Transverse colon (tissue), 4 donors: ENCODE measurements at regions not wholly inside any gene's neighbourhood (a gene's known extent, or its start where the extent isn't known, plus 50 kb on each side); places are given as distances from the start of the nearest gene placed in this dataset.

Experiments used
- DNase-seq: peaks from one replicate; pipeline ENCODE4 v3.0.0-alpha.2; 2019
- H3K27ac ChIP-seq, 4 donors: fragments of 200-600 bp; sonication (generic); 2 replicates each; pipeline ENCODE4 v1.5.1; 2016 to 2018; ENCODE audit warnings: inconsistent platforms in 4 of 4
- H3K27me3 ChIP-seq: fragments of 200-600 bp; sonication (generic); 2 replicates; pipeline ENCODE4 v1.5.1; 2017; ENCODE audit warnings: inconsistent platforms
- H3K36me3 ChIP-seq, 4 donors: fragments of 200-600 bp; sonication (generic); 2 replicates each; pipeline ENCODE4 v1.5.1; 2017 to 2019; ENCODE audit warnings: inconsistent platforms in 4 of 4
- H3K4me1 ChIP-seq, 4 donors: fragments of 200-600 bp; sonication (generic); 2 replicates each; pipeline ENCODE4 v1.5.1; 2017 to 2020; ENCODE audit warnings: inconsistent platforms in 4 of 4
- H3K4me3 ChIP-seq, 4 donors: fragments of 200-600 bp; sonication (generic); 1 replicate in 1 of 4; 2 replicates in 3 of 4; pipeline versions ENCODE4 v1.5.1 to v1.6.1; 2017 to 2019; ENCODE audit warnings: inconsistent platforms in 4 of 4
- H3K9me3 ChIP-seq, 2 donors: fragments of 200-600 bp; sonication (generic); 2 replicates each; pipeline ENCODE4 v1.5.1; 2017 to 2019; ENCODE audit warnings: inconsistent platforms in 2 of 2
- CTCF ChIP-seq, 5 experiments: fragments of 200-600 bp in 3 of 5; fragments of 450-650 bp in 2 of 5; sonication (generic) in 3 of 5; IDR thresholded peaks; 1 replicate in 2 of 5; 2 replicates in 3 of 5; pipeline ENCODE4 v1.5.1; 2016 to 2017; ENCODE audit warnings: antibody characterized with exemption in 5 of 5, inconsistent platforms in 3 of 5, mild to moderate bottlenecking in 2 of 5, moderate library complexity in 1 of 5
- EP300 ChIP-seq: sonication (generic); formaldehyde crosslinking; IDR thresholded peaks from one replicate; pipeline ENCODE4 v1.6.1; 2017; ENCODE audit warnings: antibody characterized with exemption, low read depth
- POLR2A ChIP-seq: fragments of 450-650 bp; IDR thresholded peaks from one replicate; pipeline ENCODE4 v1.6.1; 2016; ENCODE audit warnings: antibody characterized with exemption, mild to moderate bottlenecking, moderate library complexity
- POLR2AphosphoS5 ChIP-seq, 3 donors: sonication (generic); formaldehyde crosslinking; IDR thresholded peaks; one replicate each; pipeline ENCODE4 v1.6.1; 2016; ENCODE audit warnings: antibody characterized with exemption in 3 of 3
- WGBS, 2 donors: methylation state at CpG; one replicate each; pipeline ENCODE4 v1.1.5; 2018; ENCODE audit warnings: low coverage in 1 of 2; 5-methylcytosine and 5-hydroxymethylcytosine counted together
- in situ Hi-C, 4 donors: fragments of 200-750 bp; cut with MboI; loops; one replicate each; pipeline versions ENCODE4 v1.15.0 to v1.15.1; 2017; ENCODE audit warnings: low sequenced_read_pairs in 3 of 4, low pct_ligation_motif_present in 1 of 4, low pct_unique_long_range_greater_than_20kb in 1 of 4
- intact Hi-C: fragments of 100-400 bp; cut with DNase I; formaldehyde crosslinking; loops from one replicate; pipeline ENCODE4 v1.15.1; 2023; ENCODE audit warnings: low total_unique reads

- WGBS, 2 donors = 80% methylated on average over 1 to 4 of the region's 4 CpGs
- in situ Hi-C loops (no loop called here), intact Hi-C loops (no loop called here)
- no peaks in the 10 kb centered on the region for H3K9me3 ChIP-seq
- H3K27ac ChIP-seq = no peak overlapping the region
- DNase-seq = no peak
- TF ChIP-seq POLR2A = no peak
- no peak for TF ChIP-seq EP300
- TF ChIP-seq POLR2AphosphoS5 (IDR thresholded peaks at IDR 0.05) = no peak
- no peak for TF ChIP-seq CTCF (IDR thresholded peaks at IDR 0.05)
- H3K4me1 ChIP-seq = no peaks in the 10 kb centered on the region
- H3K27me3 ChIP-seq = peaks cover 45% of the 10 kb centered on the region
- H3K4me3 ChIP-seq = no peak overlapping the region
- no peaks in the 10 kb centered on the region for H3K36me3 ChIP-seq
Observed at GRCh38 chr17:36879027-36879426, 58.2 kb upstream of the LHX1 start.

GRCh38 chr17:36879624-36880131 is 57.6 kb upstream of the LHX1 start:
- intact Hi-C loops = no loop called here
- no peak for TF ChIP-seq POLR2AphosphoS5 (IDR thresholded peaks at IDR 0.05)
- in situ Hi-C loops = no loop called here

GRCh38 chr17:36880268-36880905 is 56.9 kb upstream of the LHX1 start:
- DNase-seq = no peak
- in situ Hi-C loops = no loop called here
- WGBS, 2 donors = 81 to 82% methylated on average over 3 to 6 of the region's 6 CpGs
- peaks cover 59% of the 10 kb centered on the region for H3K27me3 ChIP-seq
- no peak overlapping the region for H3K27ac ChIP-seq
- intact Hi-C loops = no loop called here
- no peaks in the 10 kb centered on the region for H3K4me1 ChIP-seq
- no peak overlapping the region for H3K4me3 ChIP-seq
- no peaks in the 10 kb centered on the region for H3K36me3 ChIP-seq
- no peaks in the 10 kb centered on the region for H3K9me3 ChIP-seq
- TF ChIP-seq POLR2A (no peak), POLR2AphosphoS5 (IDR thresholded peaks at IDR 0.05) (no peak), CTCF (IDR thresholded peaks at IDR 0.05) (no peak), EP300 (no peak)

More at GRCh38 chr17:36879624-36880131, 57.6 kb upstream of the LHX1 start:
- Histone ChIP-seq H3K4me1 (no peaks in the 10 kb centered on the region), H3K27me3 (peaks cover 52% of the 10 kb centered on the region), H3K9me3 (no peaks in the 10 kb centered on the region), H3K27ac (no peak overlapping the region), H3K36me3 (no peaks in the 10 kb centered on the region), H3K4me3 (no peak overlapping the region)
- WGBS, 2 donors = 79 to 84% methylated on average over 6 to 13 of the region's 14 CpGs
- DNase-seq = no peak

- in situ Hi-C loops = no loop called here
- Histone ChIP-seq H3K36me3 (no peaks in the 10 kb centered on the region), H3K27me3 (peaks cover 67% of the 10 kb centered on the region), H3K9me3 (no peaks in the 10 kb centered on the region), H3K4me1 (no peaks in the 10 kb centered on the region), H3K27ac (no peak overlapping the region), H3K4me3 (no peak overlapping the region)
- intact Hi-C loops = no loop called here
- TF ChIP-seq POLR2A = no peak
- TF ChIP-seq CTCF (IDR thresholded peaks at IDR 0.05) = no peak
- TF ChIP-seq EP300 = no peak
- TF ChIP-seq POLR2AphosphoS5 (IDR thresholded peaks at IDR 0.05) = no peak
- DNase-seq = no peak
Observed at GRCh38 chr17:36881323-36881722, 56.0 kb upstream of the LHX1 start.
